Liver (tissue), 7 donors: ENCODE measurements at regions not wholly inside any gene's neighbourhood (a gene's known extent, or its start where the extent isn't known, plus 50 kb on each side); places are given as distances from the start of the nearest gene placed in this dataset.

Source experiments
- DNase-seq: peaks from one replicate; pipeline ENCODE4 v3.0.0-alpha.2; 2017; ENCODE audit warnings: low spot score
- H3K27ac ChIP-seq, 2 donors: one replicate each; pipeline ENCODE4 v1.7.0; 2013; ENCODE audit warnings: inconsistent platforms in 2 of 2, low read length in 2 of 2, control low read depth in 1 of 2, low read depth in 1 of 2, mild to moderate bottlenecking in 1 of 2
- H3K27me3 ChIP-seq, 4 donors: one replicate each; pipeline versions ENCODE4 v1.6.1 to v1.7.0; 2013; ENCODE audit warnings: low read length in 3 of 4, inconsistent platforms in 1 of 4, mild to moderate bottlenecking in 1 of 4, moderate library complexity in 1 of 4; ENCODE audit not compliant: control insufficient read depth in 4 of 4, insufficient read depth in 4 of 4
- H3K36me3 ChIP-seq, 4 donors: one replicate each; pipeline versions ENCODE4 v1.6.1 to v1.7.0; 2013; ENCODE audit warnings: low read length in 3 of 4, mild to moderate bottlenecking in 3 of 4, low read depth in 1 of 4, moderate library complexity in 1 of 4; ENCODE audit not compliant: control insufficient read depth in 4 of 4, insufficient read depth in 3 of 4
- H3K4me1 ChIP-seq, 4 donors: one replicate each; pipeline versions ENCODE4 v1.6.1 to v1.7.0; 2013; ENCODE audit warnings: low read length in 3 of 4, mild to moderate bottlenecking in 3 of 4, moderate library complexity in 1 of 4; ENCODE audit not compliant: control insufficient read depth in 4 of 4, insufficient read depth in 4 of 4
- H3K4me3 ChIP-seq, 3 donors: one replicate each; pipeline versions ENCODE4 v1.6.1 to v1.7.0; 2013; ENCODE audit warnings: low read length in 3 of 3, control low read depth in 1 of 3, low read depth in 1 of 3, mild to moderate bottlenecking in 1 of 3
- H3K9ac ChIP-seq, 2 donors: one replicate each; pipeline ENCODE4 v1.7.0; 2013; ENCODE audit warnings: low read length in 2 of 2, mild to moderate bottlenecking in 2 of 2, moderate library complexity in 2 of 2, control low read depth in 1 of 2, low read depth in 1 of 2
- H3K9me3 ChIP-seq, 4 donors: one replicate each; pipeline versions ENCODE4 v1.6.1 to v1.7.0; 2013; ENCODE audit warnings: low read length in 3 of 4; ENCODE audit not compliant: control insufficient read depth in 4 of 4
- ATF3 ChIP-seq: IDR thresholded peaks from 2 replicates; pipeline ENCODE4 v1.6.1; 2016; ENCODE audit warnings: antibody characterized with exemption
- EGR1 ChIP-seq, 2 donors: IDR thresholded peaks; 2 replicates each; pipeline ENCODE4 v1.6.1; 2016 to 2018; ENCODE audit warnings: antibody characterized with exemption in 2 of 2, low read depth in 2 of 2
- FOXA1 ChIP-seq: IDR thresholded peaks from 2 replicates; pipeline ENCODE4 v1.6.1; 2016; ENCODE audit warnings: antibody characterized with exemption
- FOXA2 ChIP-seq: IDR thresholded peaks from 2 replicates; pipeline ENCODE4 v1.6.1; 2016; ENCODE audit warnings: antibody characterized with exemption
- GABPA ChIP-seq, 2 donors: IDR thresholded peaks in 1 of 2; conservative IDR thresholded peaks in 1 of 2; 2 replicates each; pipeline ENCODE4 v1.6.1; 2016; ENCODE audit warnings: antibody characterized with exemption in 2 of 2, mild to moderate bottlenecking in 1 of 2, moderate library complexity in 1 of 2
- HNF4A ChIP-seq, 2 donors: conservative IDR thresholded peaks; 2 replicates each; pipeline ENCODE4 v1.6.1; 2016; ENCODE audit warnings: antibody characterized with exemption in 2 of 2, mild to moderate bottlenecking in 2 of 2
- HNF4G ChIP-seq: IDR thresholded peaks from 2 replicates; pipeline ENCODE4 v1.6.1; 2016; ENCODE audit warnings: antibody characterized with exemption
- JUND ChIP-seq, 2 donors: IDR thresholded peaks; 2 replicates each; pipeline ENCODE4 v1.6.1; 2016; ENCODE audit warnings: antibody characterized with exemption in 2 of 2
- MAX ChIP-seq: IDR thresholded peaks from 2 replicates; pipeline ENCODE4 v1.6.1; 2016; ENCODE audit warnings: antibody characterized with exemption
- NR2F2 ChIP-seq: IDR thresholded peaks from 2 replicates; pipeline ENCODE4 v1.6.1; 2016; ENCODE audit warnings: antibody characterized with exemption
- RAD21 ChIP-seq, 2 donors: IDR thresholded peaks; 2 replicates each; pipeline ENCODE4 v1.6.1; 2016; ENCODE audit warnings: antibody characterized with exemption in 2 of 2, mild to moderate bottlenecking in 2 of 2
- REST ChIP-seq: IDR thresholded peaks from 2 replicates; pipeline ENCODE4 v1.6.1; 2016; ENCODE audit warnings: antibody characterized with exemption, mild to moderate bottlenecking
- RXRA ChIP-seq, 2 donors: IDR thresholded peaks; 2 replicates each; pipeline ENCODE4 v1.6.1; 2017 to 2018; ENCODE audit warnings: antibody characterized with exemption in 2 of 2, mild to moderate bottlenecking in 1 of 2
- SP1 ChIP-seq: IDR thresholded peaks from 2 replicates; pipeline ENCODE4 v1.6.1; 2018; ENCODE audit warnings: antibody characterized with exemption, mild to moderate bottlenecking
- TAF1 ChIP-seq: conservative IDR thresholded peaks from 2 replicates; pipeline ENCODE4 v1.6.1; 2016; ENCODE audit warnings: antibody characterized with exemption, mild to moderate bottlenecking
- YY1 ChIP-seq: IDR thresholded peaks from 2 replicates; pipeline ENCODE4 v1.6.1; 2016; ENCODE audit warnings: antibody characterized with exemption, mild to moderate bottlenecking
- WGBS: extraction: QIAGEN DNeasy Blood & Tissue Kit; methylation state at CpG from one replicate; pipeline ENCODE4 v1.1.7; 2013; 5-methylcytosine and 5-hydroxymethylcytosine counted together
- TF ChIP-seq, protein P1 (sequence below): IDR thresholded peaks from 2 replicates; pipeline ENCODE4 v1.6.1; 2016; ENCODE audit warnings: antibody characterized with exemption
- donor health status: healthy.
- donor health status: healthy.
- donor health status: healthy.
- donor health status: healthy.

DNA sequence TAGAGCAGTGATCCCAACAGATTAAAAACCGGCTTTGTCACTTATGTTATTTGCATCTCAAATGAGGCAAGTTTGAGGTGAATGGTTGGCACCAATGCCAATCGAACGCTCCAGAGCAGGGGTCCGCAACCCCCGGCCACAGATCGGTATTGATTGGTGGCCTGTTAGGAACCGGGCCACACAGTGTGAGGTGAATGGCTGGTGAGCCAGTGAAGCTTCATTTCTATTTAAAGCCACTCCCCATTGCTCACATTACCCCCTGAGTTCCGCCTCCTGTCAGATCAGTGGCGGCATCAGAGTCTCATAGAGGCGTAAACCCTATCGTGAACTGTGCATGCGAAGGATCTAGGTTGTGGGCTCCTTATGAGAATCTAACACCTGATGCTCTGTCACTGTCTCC lies 132.0 kb downstream of the TMEM182 start:
- WGBS: 92% methylated on average over 12 of the region's 12 CpGs
- DNase-seq: no peak
- H3K27ac ChIP-seq: no peak overlapping the region

GRCh38 chr2:102895376-102895775 lies 133.5 kb downstream of the TMEM182 start:
- peaks cover 0 to 4% (median 0%) of the 10 kb centered on the region in 4 donors for H3K27me3 ChIP-seq
- WGBS: 45% methylated on average over 2 of the region's 2 CpGs
- no peak overlapping the region for H3K27ac ChIP-seq
- H3K36me3 ChIP-seq: no peaks in the 10 kb centered on the region
- no peaks in the 10 kb centered on the region for H3K9me3 ChIP-seq
- H3K4me3 ChIP-seq: no peak overlapping the region
- H3K4me1 ChIP-seq: no peaks in the 10 kb centered on the region
- no peak overlapping the region for H3K9ac ChIP-seq
- no peak for DNase-seq
- no peak for TF ChIP-seq EGR1 (IDR thresholded peaks at IDR 0.05; ENCODE audit: low read depth in 2 of 2)
- TF ChIP-seq, protein P1, sequence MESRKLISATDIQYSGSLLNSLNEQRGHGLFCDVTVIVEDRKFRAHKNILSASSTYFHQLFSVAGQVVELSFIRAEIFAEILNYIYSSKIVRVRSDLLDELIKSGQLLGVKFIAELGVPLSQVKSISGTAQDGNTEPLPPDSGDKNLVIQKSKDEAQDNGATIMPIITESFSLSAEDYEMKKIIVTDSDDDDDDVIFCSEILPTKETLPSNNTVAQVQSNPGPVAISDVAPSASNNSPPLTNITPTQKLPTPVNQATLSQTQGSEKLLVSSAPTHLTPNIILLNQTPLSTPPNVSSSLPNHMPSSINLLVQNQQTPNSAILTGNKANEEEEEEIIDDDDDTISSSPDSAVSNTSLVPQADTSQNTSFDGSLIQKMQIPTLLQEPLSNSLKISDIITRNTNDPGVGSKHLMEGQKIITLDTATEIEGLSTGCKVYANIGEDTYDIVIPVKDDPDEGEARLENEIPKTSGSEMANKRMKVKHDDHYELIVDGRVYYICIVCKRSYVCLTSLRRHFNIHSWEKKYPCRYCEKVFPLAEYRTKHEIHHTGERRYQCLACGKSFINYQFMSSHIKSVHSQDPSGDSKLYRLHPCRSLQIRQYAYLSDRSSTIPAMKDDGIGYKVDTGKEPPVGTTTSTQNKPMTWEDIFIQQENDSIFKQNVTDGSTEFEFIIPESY: no peak
- TF ChIP-seq NR2F2: no peak
- no peak for TF ChIP-seq RAD21 (IDR thresholded peaks at IDR 0.05)
- no peak for TF ChIP-seq MAX
- no peak for TF ChIP-seq TAF1
- TF ChIP-seq JUND (IDR thresholded peaks at IDR 0.05): no peak
- no peak for TF ChIP-seq FOXA1
- TF ChIP-seq SP1: no peak
- TF ChIP-seq HNF4G: no peak
- no peak for TF ChIP-seq GABPA (IDR thresholded peaks at IDR 0.05 in 1 of 2, conservative IDR thresholded peaks at IDR 0.05 in 1 of 2)

More for the DNA sequence above, 132.0 kb downstream of the TMEM182 start:
- Histone ChIP-seq H3K4me1 (no peaks in the 10 kb centered on the region), H3K9me3 (no peaks in the 10 kb centered on the region), H3K36me3 (no peaks in the 10 kb centered on the region), H3K9ac (no peak overlapping the region), H3K4me3 (no peak overlapping the region), H3K27me3 (peaks cover 0 to 4% (median 0%) of the 10 kb centered on the region in 4 donors)
- no peak for TF ChIP-seq TAF1
- no peak for TF ChIP-seq YY1
- TF ChIP-seq, protein P1: no peak
- no peak for TF ChIP-seq REST
- no peak for TF ChIP-seq FOXA2
- no peak for TF ChIP-seq FOXA1
- no peak for TF ChIP-seq MAX
- TF ChIP-seq ATF3: no peak
- TF ChIP-seq RXRA (IDR thresholded peaks at IDR 0.05): no peak
- no peak for TF ChIP-seq RAD21 (IDR thresholded peaks at IDR 0.05)
- TF ChIP-seq HNF4A (conservative IDR thresholded peaks at IDR 0.05): no peak
- TF ChIP-seq NR2F2: no peak
- TF ChIP-seq SP1: no peak
